ENCODE measurements at regions not wholly inside any gene's neighbourhood (a gene's known extent, or its start where the extent isn't known, plus 50 kb on each side); places are given as distances from the start of the nearest gene placed in this dataset.
A peak's percentile ranks its signal among the peaks of the same experiment; 100 is the strongest.
"Not testable (repeated sequence)": the region's sequence is repeated elsewhere in the genome, so short reads cannot be mapped to it uniquely, and the experiment has no call there.

DNA sequence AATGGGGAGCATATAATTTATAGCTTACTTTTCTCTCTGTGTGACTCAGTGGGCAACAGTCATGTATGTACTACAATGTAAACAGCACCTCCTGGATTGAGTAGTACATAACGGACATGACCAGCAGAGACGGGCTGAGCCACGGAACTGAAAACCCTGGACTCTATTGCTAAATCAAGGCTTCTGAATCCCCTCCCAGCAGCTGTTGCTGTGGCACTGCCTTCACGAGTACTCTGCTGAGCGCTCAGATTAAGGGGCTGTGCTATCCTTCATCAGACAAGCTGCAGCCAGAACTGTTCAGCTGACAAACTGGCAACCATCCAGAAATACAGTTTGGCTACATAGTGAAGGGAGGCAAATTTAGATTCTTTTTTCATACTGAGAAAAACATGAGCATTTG lies 131.3 kb upstream of the CCDC180 start:
- DNase-seq = peak; percentile 58

DNA sequence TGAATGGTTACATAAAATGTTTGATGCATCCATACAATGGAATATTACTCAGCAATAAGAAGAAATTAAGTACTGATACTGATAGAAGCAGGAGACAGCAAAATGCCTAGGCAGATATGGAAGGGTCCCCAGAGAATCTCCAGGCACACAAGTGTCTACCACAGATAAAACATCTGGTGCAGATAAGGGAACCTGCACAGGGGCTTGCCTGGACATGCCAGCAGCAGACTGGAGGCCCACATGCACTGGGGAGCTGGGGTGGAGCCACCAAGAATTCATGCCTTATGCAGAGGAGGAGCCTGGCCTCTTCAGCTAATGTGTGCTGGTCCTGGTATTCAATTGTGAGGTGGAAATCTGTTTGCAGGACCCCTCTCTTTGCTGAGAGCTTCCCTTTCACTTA lies 129.2 kb upstream of the CTSV start:
- not testable (repeated sequence) for DNase-seq

DNA sequence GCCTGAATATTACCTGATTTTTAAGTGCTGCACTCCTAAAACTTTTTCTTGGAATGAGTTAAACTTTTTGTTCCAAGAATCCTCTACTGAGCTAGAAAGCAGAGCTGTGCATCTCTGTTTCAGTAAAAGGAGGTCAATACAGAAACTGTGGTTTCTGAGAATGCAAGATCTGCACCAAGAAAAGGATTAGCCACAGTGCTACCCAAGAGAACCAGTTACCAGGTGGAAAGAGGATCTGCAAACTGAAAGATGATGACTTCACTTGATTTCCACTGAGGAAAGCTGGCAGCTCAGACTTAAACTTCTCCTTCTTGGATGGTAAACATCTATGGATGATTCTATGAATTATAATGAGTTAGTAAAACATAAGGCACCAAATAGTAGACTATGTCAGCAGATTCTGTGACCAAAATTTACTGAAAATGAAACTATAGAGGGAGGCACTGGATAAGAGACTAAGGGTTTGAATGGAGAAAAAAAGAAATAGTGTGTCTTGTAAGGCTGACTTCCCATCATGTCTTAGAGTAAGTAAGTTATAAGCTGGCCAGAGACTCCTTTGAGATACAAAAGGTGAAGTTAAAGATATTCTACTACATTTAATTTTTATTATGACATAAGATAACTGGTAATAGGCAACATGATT lies 127.7 kb upstream of the CTSV start:
- not testable (repeated sequence) for DNase-seq

DNA sequence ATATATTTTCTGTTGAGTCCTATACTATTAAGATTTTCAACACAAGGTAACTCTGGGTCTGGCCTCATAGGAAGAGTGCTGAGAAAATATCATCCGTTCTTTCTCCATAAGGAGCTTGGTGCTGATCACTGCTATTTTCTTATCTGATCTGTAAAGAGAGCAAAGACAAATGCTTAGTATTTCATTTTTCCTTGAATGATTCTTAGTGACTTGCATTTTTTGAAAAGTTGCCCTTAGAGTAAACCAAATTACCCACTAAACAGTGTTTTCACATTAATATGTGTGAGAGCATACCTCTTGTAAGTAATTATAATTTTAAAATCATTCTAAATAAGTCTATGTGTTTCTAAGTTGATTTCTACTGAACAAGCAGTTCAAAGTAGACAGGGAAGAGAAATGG lies 121.3 kb upstream of the CTSV start:
- no peak for DNase-seq

DNA sequence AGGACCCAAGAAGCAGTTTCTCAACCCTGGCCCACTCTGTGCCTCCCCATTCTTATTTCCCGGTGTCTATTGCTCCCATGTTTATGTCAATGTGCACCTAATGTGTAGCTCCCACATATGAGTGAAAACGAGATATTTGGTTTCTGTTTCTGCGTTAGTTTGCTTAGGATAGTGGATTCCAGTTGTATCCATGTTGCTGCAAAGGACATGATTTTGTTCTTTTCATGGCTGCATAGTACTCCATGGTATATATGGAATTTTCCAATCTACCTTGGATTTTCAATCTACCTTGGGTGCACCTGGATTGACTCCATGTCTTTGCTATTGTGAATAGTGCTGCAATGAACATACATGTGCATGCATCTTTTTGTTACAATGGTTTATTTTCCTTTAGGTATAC lies 119.8 kb upstream of the CTSV start:
- not testable (repeated sequence) for DNase-seq

DNA sequence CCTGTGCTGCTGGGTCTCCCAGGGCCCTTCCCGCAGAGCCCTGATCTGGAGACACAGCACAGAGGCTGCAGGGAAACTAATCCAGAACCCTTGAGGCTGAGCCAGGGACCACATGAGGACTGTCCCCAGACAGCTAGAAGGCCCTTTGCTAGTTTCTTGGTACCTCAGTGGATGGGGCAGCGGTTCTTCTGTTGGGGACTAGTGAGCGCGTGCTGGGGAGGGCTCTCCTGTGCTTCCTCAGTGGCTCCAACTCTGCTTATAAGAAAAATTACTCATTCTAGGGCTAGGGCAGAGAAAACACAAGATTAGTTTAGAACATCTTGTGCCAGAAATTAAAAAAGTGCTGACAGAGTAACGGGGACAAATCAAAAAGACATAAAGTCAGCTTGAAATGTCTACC lies 116.5 kb upstream of the CTSV start:
- DNase-seq = not testable (repeated sequence)

DNA sequence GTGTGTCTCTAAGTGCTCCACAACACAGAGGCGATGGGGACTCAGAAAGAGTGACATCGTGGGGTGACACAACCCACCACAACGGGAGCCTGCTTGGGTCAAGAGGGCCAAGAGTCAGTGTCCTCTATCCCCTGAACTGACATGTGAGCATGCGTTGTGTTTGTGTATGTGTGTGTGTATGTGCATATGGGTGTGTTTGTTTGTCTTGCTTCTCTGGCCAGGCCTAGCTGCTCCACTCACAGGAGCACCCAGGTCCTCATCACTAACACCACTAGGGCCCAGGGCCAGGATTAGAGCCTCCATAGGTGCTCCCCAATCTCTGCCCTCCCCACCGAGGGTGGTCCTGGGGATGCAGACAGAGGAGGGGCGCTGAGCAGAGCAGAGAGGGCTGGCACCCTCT lies 115.0 kb upstream of the CTSV start:
- DNase-seq = no peak

DNA sequence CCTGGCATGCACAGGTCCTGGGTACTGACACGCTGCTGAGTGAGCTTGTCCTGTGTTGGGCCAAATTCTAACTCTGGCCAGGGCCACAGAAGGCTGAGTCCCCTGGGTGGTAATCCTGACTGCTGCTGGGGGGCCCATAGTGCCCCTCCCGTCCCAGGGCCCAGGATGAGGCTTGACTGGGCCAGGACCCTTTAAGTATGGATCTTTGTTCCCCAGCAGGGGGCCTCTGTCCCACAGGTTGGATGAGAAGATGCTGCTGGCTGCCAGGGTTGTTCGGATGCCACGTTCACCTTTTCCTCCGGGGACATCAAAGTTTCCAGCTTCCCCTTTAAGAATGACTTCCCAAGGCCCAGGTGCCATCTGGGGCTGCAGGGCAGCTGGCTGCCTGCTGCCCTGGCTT lies 114.2 kb upstream of the CTSV start:
- not testable (repeated sequence) for DNase-seq

DNA sequence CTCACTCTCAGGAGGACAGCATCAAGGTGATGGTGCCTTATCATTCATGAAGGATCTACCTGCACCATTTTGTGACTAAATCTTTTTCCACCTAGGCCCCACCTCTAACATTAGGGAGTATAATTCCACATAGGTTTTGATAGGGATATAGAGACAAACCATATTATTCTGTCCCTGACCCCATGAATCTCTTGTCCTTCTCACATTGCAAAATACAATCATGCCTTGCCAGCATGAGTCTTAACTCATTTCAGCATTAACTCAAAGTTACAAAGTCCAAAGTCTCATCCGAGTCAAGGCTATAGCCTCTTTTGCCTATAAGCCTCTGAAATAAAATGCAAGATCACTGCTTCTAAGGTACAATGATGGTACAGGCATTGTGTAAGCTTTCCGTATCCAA lies 111.5 kb upstream of the CTSV start:
- DNase-seq = not testable (repeated sequence)

DNA sequence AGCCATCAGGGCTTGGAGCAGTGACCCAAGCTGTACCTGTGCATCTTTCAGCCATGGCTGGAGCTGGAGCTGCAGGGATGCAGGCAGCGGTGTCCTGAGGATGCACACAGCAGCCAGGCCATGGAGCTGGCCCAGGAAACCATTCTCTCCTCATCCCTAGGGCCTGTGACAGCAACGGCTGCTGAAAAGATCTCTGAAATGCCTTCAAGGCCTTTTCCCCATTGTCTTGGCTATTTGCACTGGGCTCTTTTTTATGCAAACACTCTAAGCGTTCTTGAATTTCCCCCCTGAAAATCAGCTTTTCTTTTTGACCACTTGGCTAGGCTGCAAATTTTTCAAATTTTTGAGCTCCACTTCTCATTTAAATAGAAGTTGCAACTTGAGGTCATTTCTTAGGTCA lies 109.5 kb upstream of the CTSV start:
- DNase-seq = not testable (repeated sequence)

DNA sequence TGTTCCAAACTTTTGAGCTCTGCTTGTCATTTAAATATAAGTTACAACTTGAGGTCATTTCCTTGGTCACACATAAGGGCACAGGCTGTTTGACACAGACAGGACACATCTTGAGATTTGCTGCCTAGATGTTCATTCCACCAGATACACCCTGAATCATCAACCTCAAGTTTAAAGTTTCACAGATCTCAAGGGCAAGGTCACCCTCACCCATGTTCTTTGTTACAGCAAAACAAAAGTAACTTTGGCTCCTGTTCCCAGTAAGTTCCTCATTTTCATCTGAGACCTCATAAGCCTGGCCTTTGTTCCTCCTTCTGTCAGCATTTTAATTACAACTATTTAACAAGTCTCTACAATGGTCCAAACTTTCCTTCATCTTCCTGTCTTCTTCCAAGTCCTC lies 106.7 kb upstream of the CTSV start:
- not testable (repeated sequence) for DNase-seq

DNA sequence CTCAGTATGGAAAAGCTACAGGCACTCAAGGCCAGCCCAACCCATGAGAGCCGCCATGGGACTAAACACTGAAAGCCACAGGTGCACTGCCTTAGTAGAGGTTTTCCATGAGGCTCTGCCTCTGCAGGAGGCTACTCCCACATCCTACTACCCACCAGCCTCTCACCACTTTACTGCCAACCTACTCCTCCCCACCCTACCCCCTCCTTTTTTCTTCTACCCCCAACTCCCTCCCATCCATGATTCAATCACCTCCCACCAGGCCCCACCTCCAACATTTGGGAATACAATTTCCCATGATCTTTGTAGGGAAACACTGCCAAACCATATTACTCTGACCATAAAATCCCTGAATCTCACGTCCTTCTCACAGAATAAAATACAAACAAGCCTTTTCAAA lies 101.6 kb upstream of the CTSV start:
- DNase-seq = no peak

DNA sequence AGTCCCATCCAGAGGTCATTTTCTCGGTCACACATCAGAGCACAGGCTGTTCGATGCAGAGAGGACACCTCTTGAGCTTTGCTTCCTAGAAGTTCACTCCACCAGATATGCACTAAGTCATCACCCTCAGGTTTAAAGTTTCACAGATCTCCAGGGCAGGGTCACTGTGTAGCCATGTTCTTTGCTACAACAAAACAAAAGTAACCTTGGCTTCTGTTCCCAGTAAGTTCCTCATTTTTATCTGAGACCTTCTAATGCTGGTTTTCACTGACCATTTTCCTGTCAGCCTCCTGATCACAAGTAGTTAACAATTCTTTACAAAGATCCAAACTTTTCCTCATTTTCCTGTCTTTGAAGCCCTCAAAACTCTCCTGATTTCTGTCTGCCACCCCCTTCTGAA lies 97.5 kb upstream of the CTSV start:
- no peak for DNase-seq

DNA sequence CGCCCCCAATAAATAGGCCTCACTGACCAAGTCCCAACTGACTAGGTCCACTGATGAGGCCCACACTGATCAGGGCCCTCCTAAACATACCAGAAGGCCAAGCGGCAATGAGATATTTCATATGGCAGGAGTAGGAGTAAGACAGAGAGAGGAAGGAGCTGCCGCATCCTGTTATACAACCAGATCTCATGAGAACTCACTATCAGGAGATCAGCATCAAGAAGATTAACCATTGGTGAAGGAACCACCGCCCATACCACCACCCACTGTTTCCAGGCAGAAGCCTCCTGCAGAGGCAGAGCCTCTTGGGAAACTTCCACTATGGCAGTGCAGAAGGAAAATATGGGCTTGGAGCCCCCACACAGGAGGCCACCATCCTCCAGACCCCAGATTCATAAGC lies 95.0 kb upstream of the CTSV start:
- not testable (repeated sequence) for DNase-seq

DNA sequence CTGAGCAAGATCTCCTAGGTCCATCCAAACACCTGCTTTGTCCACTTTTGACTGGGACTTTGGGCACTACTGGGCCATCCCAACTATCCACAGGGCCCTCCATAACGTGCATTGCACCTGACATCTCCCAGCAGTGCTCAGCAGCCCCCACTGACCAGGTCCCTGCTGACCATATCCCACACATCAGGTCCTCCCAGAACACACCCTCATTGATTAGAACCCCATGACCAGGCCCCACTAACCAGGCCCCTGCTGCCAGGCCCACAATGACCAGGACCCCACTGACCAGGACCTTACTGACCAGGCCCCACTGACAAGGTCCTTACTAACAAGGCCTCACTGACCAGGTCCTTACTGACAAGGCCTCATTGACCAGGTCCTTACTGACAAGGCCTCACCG lies 93.9 kb upstream of the CTSV start:
- DNase-seq = no peak

DNA sequence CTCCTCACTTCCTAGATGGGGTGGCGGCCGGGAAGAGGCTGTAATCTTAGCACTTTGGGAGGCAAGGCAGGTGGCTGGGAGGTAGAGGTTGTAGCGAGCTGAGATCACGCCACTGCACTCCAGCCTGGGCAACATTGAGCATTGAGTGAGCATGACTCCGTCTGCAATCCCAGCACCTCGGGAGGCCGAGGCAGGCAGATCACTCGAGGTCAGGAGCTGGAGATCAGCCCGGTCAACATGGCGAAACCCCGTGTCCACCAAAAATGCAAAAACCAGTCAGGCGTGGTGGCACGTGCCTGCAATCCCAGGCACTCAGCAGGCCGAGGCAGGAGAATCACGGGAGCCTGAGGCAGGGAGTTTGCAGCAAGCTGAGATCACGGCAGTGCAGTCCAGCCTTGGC lies 91.9 kb upstream of the CTSV start:
- not testable (repeated sequence) for DNase-seq

DNA sequence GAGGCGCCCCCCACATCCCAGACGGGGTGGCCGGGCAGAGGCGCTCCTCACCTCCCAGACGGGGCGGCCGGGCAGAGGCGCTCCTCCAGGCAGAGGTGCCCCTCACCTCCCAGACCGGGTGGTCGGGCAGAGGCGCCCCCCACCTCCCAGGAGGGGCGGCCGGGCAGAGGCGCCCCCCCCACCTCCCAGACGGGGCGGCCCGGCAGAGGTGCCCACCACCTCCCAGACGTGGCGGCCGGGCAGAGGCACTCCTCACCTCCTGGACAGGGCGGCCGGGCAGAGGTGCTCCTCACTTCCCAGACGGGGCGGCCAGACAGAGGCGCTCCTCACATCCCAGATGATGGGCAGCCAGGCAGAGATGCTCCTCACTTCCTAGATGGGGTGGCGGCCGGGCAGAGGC lies 91.4 kb upstream of the CTSV start:
- not testable (repeated sequence) for DNase-seq

DNA sequence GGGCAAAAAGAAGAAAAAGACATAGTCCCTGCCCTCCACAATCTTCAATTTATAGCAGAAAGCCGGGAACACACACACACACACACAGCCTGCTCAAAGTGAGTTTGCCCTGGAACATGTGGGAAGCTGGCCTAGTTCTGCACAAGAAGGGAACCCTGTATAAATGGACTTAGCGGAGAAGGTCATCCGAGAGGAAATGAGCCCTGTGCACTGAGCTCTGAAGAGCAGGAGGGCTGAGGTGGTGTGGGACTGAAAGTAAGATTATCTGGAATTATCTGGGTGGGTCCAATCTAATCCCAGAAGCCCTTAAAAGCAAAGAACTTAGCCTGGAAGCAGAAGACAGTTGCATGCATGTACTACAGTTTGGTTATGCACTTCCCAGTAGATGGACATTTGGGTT lies 90.0 kb upstream of the CTSV start:
- no peak for DNase-seq

DNA sequence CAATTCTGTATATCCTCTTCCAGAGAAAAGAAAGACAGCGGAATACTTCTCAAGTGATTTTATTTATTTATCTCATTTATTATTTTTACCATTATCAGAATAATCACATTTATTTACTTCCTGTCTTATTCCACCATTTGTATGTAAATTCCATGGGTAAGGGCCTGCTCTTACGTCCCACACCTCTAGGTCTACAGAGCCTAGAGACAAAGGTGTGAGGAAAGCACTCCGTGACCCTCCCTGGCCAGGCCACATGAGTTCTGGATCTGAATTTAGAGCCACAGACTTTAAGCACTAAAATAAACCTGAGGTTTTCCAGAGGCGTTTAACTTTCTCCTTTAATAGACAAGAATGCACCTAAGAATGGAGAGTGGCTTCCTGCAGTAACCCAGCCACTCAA lies 85.3 kb upstream of the CTSV start:
- DNase-seq = no peak

DNA sequence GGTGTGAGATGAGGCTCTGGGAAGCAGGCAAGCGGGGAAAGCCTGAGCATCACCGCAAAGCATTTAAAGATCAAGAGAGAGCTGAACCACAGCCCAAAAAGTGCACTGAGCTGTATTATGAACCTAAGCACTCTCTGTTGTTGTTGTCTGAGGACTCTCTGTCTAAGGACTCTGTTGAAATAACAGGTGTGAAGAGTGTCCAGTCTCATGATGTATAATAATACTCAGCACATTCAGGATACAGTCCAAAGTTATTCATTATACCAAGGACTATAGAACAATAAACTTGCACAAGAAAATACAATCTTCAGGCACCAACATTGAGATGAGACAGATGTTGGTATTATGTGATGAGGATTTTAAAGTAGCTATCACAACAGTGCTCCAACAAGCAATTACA lies 71.8 kb upstream of the CTSV start:
- no peak for DNase-seq

DNA sequence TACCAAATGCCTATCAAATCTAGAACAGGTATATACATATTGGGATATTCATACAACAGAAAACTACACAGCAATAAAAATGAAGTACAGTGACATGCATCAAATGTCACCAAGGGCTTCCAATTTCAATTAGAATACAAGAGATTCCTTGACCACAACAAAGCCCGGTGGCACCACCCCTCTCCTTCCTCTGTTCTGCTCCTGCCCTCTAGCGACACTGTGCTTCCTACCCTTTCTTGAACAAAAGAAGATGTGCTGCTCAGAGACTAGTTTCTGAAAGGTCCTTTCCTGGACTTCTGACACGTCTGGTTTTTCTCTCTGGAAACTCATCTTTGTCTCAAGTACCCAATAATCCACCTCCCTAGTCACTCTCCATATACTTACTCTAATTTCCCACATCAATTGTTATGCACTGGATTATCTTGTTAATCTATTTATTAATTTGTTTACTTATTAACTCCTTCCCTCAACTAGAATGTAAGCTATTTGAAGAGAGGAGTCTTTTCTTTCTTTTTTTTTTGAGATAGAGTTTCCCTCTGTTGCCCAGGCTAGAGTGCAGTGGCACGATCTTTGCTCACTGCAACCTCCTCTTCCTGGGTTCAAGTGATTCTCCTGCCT lies 70.4 kb upstream of the CTSV start:
- no peak for DNase-seq

DNA sequence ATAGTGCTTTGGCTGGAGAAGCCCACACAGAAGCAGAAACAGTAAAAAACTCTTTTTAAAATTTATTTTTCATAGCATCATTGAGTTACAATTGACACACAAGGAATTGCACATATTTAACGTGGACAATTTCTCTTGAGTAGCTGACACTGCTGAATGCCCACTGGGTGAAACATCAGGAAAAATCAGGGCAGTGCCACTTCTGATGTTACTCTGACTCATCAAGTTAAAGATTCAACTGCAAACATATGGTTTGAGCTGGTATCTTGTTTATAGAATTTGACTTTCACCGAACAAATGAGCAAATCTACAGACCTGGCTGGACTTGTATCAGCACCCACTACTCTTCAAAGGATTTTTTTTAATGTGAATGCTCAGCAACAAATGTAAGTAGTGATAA lies 66.3 kb upstream of the CTSV start:
- DNase-seq = not testable (repeated sequence)

DNA sequence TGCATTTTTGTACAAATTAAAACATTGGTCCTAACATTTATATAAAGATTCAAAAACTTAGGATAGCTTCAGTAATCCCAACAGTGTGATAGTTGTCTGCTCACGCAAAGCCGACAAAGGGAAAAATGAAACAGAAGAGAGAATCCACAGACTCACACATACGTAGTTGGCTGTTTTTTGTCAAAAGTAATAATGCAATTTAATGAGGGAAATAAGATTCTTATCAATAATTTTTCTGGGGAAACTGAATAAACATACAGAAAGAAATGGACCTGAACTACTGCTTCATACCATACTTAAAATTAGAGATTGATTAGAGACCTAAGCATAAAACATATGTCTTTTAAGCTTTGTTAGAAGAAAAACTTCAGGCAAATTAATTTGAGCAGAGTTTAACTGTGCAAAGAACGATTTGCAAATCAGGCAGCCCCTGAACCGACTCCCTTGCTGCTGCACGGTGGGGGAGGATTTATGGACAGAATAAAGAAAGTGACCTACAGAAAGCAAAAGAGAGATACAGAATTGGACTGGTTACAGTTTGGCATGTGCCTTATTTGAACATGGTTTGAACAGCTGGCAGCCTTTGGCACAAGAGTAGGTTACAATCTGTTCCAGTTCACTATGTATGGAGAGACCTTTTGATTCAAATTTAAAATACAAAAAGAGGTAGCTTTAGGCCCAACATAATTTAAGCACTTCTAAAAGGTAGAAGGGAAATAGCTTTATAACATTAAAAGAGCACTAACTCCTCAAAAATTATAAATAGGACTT lies 64.9 kb upstream of the CTSV start:
- DNase-seq = not testable (repeated sequence)

DNA sequence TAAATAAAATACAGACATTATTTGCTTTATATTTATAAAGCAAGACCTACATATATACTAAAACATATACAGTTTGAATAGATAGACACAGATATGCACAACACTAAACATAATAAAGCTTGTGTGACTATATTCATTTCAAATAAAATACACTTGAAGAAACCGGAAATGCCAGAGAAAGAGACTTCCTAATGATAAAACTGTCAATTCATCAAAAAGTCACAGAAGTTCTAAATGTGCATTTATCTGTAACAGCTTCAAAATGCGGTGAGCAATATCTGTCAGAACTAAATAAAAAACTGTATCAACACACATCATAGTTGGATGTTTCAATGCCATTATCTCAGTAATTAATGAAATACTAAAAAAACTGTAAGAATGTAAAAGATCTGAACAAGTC lies 60.6 kb upstream of the CTSV start:
- not testable (repeated sequence) for DNase-seq
